HT-29 (cell line): ENCODE measurements at regions not wholly inside any gene's neighbourhood (a gene's known extent, or its start where the extent isn't known, plus 50 kb on each side); places are given as distances from the start of the nearest gene placed in this dataset.

Experiments
- DNase-seq: peaks from one replicate; pipeline ENCODE4 v3.0.0-alpha.2; 2015; ENCODE audit warnings: low spot score

DNA sequence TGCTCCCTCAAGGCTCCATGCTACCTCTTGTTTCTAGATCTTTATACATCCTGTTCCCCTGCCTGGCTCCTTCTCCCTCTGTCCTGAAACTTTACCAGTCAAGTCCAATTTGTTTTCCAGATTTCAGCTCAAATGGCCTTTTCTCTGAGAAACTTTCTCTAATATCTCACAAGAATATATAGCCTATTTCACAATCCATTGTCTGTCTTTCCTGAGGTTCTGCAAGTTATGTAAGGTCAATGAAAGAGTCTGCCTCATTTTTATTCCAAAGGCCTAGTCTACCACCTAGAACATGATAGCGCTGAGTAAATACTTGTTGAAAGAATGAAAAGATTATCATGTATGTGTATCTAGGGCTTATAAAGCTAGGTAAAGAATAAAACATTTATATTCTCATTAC is 348.8 kb downstream of the SPRY2 start:
- no peak for DNase-seq

DNA sequence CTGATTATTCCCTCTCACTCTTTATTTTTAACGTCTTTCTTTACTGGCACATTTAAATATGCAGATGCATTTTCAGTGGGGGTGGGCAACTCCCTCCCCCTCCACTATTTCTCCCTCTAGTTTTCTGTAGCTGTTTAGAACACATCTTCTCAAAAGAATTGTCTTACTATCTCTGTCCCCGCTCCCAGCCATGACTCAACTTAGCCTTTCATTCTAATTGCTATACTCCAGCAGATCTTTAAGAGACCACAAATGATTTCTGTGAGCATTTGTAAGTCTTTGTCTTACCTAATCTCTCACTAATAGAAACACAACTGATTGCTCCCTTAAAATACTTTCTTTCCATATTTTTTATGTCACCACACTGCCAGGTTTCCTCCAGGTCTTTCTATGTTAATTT is 350.9 kb downstream of the SPRY2 start:
- DNase-seq = no peak

DNA sequence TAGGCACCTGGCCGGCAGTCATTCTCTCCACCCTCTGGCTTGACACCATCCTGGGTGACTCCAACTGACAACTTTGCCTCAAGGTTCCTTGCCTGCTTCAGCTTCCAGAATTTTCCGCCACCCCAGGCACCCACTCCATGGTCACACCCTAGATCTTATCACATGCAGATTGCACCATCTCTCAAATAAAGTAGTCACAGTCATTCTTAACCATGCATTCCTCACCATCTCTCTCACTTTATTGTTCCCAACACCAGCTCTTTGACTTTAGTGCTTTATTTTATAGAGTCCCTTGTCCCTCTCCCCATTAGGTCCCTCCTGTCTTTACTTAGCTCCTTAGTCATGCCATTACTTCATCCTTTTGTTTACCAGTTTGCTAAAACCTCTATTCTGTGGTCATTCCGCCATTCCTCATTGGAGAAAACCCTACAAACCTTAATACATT is 351.7 kb downstream of the SPRY2 start:
- DNase-seq = no peak

DNA sequence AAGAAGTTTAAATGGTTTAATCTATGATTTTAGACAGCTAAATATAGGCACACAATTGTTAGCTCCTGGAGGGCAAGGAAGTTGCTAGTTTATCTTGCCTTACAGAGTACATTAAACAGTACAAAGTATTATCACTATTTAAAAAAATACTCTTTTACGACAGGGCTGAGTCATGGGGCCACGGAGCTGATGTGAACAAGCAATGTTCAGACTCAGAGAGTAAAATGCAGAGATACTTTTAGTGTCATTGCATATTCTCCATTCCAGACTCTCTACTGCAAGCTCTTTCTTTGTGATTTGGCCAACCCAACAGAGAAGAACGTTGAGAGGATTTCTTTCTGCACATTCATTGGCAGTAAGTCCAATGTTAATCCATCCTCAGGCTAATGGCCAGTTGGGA is 352.4 kb downstream of the SPRY2 start:
- no peak for DNase-seq

DNA sequence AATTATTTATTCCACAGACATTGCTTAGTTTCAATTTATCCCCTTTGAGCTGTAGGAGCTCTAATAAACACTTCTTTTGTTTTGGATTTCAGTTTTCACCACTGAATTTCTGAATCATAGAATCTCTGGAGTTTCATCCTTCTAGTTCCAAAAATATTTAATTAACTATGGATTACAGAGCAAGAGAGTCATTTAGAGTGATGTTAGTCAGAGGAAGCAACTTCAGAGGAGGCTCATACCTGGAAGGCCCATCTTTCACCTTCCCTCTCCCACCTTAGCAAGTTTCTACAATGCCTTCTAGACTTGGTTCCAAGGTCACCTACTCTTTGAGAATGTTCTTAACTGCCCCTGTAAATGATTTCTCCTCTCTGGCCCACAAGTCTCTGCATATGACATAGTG is 353.2 kb downstream of the SPRY2 start:
- no peak for DNase-seq

DNA sequence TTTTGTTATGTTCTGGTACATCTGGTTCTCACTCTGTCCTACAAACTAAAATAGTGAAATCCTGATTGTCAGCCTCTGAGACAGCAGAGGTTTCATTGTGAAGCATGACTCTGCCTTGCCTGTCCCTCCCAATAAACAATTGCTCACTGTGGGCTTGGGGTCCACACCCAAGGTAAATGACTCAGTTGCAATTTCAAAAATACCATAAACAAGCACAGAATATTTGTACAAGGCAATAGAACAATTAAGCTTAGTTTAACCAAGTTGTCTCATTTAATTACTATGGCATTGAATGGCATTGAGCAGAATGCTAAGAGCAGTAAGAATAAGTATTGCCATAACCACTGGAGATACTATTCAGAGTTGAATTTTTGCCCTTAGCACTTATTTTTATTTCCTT is 353.6 kb downstream of the SPRY2 start:
- DNase-seq = no peak

DNA sequence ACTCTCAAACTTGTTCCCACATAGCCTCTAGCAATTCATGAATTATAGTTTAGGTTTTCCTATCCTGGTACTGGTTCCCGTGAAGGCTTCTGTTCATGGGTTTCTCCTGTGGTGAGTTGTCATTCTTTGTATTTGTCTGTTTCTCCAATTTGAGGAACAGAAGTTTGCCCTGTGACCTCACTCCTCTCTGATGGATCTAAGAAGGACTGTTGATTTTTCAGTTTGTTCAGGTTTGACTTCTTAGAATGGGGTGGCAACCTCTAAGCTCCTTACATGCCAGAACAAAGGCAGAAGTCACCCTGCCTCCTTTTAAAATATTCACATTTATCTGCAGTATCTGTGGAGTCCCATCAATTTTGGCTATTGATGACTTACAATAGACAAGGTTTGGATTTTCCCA is 354.0 kb downstream of the SPRY2 start:
- DNase-seq = no peak

DNA sequence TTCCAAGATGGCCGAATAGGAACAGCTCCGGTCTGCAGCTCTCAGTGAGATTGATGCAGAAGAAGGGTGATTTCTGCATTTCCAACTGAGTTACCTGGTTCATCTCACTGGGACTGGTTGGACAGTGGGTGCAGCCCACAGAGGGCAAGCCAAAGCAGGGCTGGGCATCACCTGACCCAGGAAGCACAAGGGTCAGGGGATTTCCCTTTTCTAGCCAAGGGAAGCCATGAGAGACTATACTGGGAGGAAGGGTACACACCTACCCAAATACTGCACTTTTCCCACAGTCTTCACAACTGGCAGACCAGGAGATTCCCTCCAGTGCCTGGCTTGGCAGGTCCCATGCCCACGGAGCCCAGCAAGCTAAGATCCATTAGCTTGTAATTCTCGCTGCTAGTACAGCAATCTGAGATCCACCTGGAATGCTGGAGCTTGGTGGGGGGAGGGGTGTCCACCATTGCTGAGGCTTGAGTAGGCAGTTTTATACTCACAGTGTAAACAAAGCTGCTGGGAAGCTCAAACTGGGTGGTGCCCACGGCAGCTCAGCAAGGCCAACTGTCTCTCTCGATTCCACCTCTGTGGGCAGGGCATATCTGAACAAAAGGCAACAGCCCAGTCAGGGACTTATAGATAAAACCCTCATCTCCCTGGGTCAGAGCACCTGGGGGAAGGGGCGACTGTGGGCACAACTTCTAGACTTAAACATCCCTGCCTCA is 365.8 kb downstream of the SPRY2 start:
- DNase-seq = peak; percentile 82

DNA sequence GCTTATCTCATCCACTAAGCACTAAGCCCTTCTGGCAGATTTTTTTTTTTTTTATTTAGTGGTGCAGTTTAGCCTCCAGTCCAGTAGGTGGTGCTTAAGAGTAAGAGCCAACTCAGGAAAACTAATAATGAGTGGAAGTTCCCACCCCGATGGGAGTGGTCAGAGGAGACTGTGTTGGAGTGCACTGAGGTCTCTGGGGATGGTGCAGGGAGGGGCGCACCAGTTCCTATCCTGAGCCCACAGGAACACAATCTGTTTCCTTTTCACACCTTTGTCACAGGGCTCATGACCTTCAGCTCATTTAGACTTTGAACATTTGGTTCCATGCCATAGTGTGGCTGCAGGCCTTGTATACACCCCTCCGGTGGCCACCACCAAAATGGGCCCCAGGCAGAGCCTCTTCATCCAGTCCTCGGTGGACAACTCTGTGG is 367.4 kb downstream of the SPRY2 start:
- peak; percentile 53 for DNase-seq

DNA sequence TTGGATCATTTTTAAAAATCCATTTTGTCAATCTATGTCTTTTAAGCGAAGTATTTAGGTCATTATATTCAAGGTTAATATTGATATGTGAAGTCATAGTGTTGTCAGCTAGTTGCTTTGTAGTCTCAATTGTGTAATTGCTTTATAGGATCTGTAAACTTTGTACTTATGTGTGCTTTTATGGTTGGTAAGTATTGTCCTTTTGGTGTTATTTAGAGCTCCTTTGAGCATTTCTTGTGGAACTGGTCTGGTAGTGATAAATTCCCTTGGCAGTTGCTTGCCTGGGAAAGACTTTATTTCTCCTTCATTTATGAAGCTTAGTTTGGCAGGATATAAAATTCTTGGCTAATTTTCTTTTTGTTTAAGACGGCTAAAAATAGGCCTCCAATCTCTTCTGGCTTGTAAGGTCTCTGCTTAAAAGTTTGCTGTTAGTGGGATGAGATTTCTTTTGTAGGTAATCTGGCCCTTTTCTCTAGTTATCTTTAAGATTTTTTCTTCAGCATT is 368.8 kb downstream of the SPRY2 start:
- DNase-seq = no peak

DNA sequence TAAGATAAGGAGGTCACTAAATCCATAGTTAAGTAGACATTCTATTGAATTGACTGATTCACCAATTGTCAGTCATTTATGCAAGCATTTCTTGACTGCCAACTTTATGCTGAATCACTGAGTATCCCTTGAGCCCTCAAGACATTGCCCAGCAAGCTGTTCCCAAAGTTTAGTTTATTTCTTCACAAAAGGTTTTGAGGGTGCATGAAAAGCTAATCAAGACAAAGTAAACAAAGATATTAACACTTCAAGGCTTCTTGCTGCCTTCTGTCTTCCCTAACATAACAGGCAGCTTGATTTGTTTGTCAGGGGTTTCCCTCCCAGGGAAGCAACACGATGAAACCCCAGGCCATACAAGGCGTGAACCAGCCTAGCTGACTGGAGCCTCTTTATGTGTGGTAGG is 374.4 kb downstream of the SPRY2 start:
- no peak for DNase-seq

DNA sequence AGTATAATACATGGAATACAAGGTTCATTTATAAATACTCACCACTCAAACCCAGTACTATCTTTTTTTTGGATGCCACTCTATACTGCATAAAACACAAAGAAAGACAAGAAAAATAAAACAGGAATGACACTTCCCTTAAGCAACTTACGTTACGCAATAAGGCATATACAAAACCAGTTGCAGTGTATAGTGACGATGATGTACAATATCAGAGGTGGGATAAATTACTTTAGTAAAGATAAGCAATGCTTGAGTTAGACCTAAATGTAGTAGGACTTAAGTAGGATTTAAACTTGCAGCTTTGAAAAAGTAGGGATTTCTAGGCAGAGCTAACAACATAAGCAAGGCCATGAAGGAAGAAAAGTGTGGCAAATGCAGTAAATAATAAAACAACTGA is 374.9 kb downstream of the SPRY2 start:
- DNase-seq = no peak

DNA sequence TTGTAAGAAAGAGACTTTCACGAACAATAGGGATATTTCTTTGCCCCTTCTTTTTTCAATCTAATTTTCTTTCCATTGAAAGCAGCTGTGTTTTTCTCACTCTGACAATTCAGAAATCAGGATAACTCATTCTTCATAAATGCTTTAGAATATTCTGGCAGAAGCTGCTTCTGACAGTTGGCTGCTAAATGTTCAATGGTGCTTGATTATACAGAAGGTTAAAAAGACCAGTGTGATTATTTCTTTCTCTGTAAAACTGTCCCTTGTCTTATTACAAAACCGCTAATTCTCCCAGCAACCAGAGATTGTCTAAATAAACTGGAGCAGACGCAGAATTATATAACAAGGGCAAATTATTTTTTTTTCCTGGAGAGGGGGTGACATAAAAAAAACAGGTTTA is 394.4 kb downstream of the SPRY2 start:
- no peak for DNase-seq

DNA sequence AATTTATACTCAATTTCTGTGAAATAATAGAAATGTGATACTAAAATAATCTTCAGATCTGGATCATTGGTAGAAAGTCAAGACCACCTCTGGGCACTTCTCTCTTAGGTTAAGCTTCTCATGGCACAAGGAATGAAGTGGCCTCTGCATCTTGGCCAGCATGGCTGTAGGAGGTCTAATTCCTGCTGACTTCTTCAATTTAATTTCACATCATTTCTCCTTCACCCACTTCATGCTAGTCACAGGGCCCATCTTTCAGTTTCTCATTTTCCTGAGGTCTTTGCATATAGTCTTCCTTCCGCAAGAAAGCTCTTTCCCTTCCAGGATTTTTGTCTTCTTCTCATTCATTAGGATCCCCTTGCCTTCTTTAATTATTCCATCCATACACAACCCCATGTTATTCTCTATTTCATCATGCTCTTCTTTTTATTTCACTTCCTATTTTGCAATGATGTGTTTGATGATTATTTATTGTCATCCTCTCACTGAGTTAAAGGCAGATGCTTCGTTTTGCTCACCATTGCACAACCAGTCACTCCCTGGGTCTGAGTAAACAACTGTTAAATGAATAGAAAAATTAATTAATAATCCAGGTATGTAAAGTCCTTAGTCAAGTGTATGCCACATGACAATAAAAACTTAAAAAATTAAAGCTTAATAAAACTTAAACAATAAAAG is 397.4 kb downstream of the SPRY2 start:
- DNase-seq = no peak

DNA sequence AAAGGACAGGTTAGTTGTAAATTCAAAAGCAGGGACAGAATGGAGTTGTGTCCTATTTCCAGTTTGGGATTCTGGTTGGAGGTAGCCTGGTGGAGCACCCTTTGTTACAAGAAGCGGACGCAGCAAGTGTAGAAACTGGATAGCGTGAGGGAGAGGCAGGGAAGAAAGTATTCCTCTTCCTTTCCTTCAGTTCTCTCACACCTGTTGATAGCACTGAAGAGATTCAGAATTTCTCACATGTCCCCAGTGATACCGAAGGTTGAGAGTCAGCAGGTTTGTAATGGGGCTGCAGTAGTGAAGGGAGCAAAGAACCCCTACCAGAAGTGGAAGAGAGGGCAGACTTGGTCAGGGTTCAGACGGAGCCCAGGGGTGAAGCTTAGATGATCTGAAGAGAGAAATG is 399.2 kb downstream of the SPRY2 start:
- no peak for DNase-seq

DNA sequence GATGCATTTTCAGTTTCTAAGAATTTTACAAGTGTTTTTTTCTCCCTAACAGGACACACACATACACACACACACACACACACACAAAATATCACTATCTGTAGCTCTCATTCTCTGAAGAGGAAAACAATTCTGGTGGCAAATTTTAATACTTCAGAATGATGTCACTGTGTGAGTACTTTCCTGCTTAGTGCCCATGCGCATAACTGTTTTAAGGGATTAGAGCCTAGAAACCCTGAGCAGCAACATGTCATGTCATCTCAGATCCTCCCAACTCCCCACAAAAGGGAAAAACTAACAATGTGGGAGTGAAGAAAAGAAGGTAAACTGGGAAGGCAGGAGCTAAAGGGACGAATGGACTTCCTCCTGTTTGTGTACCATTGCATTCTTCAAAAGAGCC is 401.2 kb downstream of the SPRY2 start:
- DNase-seq = no peak

DNA sequence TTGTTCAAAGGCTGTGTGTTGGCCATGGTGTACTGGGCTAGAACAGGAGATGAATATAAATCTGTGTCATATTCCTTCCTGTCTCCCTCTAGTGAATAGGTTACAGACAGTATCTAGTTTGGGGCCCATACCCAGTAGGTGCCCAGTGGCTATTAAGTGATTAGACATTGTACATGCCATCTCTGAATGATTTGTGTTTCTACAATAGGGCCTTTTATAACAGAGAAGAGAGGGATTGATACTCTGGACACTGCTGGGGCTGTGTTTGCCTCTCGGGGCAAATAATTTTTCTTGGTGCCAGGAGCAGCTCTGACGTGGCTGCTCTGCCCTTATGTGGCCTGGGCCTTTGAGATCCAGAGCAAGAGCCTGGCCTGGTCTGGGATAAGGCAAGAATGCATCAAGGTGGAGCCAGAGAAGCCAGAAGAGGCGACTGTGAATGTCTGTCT is 403.1 kb downstream of the SPRY2 start:
- no peak for DNase-seq

DNA sequence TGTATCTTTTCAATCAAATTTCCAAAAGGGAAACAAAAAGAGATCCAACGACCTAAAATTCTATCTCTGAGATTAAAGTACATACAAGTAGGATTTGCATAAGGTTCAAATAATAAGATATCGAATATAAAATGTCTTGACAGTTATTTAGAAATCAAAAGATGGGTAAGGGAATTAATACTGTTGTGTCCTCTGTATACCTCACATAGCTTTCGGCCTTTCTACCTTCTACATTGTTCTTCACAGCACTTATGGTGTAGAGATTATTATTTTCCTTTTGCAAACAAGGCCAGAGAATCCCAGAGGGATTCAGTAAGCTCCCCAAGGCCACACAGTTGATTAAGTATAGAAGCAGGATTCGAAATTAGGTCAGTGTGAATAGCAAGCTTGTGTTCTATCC is 403.6 kb downstream of the SPRY2 start:
- no peak for DNase-seq

DNA sequence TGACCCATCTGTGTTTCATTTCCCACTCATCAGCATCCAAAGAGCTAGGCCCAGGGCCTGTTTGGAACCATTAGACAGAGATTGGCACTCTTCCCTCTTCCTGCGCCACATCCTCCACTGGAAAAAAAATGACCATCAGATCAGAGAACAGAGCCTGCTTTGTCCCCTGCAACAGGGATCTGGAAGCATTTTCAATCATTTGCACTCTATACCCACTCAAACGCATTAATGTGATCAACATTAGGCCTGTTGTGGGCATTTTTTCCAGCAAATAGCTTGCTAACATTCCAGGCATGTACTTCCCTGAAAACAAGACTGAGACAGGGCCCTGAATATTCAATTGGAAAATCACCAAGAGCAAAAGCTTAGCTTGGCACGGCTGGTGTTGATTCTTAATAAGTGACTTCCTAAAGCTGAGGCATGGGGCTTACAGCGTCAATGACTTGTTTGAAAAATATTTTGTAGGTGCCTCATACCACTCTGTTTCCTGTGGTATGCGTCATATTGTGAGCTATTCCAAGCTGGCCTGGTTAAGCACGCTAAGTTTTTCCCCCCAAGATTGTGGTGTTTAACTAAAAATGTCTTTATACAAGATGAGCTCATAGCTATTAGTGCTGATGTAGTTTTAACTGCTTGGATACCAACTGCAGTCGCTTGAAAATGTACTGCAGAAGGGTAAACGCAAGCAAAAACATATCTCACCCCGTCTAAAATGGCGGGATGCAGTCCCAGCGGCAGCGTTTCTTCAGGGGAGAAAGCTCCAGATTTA is 404.4 kb downstream of the SPRY2 start:
- no peak for DNase-seq

DNA sequence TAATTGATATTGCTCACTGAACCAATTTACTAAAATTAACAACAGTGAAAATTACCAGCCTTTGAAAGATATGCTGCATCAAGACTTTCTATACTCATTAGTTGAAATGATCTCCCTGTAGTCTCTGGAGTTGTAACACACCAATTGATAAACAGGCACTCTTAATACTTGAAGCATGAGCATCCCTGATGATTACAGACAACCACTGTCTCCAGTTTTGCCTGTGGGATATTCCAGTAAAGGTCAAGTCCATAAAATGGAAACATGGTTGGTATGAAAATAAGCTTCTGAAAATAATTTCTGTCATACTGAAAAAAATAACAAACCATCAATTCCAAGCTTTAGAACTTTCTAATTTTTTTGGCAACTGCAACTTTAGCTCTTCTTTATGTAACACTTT is 405.8 kb downstream of the SPRY2 start:
- DNase-seq = no peak

DNA sequence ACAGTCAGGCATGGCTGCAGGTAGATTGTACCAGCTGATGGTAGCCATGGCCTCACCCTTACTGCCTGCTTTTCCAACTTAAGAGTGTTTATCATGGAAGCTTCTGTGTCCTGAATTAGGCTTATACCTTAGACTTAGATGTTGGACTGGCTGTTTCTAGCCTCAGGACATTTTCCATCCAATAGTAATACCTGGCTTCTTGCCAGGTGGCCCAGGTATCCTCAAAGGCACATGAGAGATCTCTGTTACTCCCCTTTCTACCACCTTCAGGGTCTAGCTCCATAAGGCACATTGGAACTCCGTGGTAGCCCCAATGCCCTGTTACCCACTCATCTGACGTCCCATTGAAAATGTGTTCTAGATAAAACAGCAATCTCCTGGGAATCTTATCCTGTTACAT is 407.5 kb downstream of the SPRY2 start:
- DNase-seq = no peak

DNA sequence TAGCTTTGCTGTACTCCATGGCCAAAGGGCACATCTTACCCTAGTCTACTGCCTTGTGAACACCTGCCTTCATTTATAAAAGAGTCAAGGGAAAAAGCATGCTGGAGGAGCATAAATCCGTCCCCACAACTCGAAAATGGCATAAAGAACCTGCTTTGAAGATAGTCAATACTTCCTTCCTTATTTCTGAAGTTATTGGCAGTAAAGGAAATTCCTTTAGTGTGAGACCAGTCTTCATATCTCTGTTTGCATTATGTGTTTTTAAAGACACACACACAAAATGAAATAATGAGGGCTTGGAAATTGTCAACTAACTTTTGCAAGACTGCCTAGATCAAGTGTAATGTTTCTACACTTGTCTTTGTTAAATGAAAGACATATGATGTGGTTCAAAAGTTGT is 408.4 kb downstream of the SPRY2 start:
- DNase-seq = no peak
